Neuronal stem cell (in vitro differentiated cells): ENCODE measurements at regions not wholly inside any gene's neighbourhood (a gene's known extent, or its start where the extent isn't known, plus 50 kb on each side); places are given as distances from the start of the nearest gene placed in this dataset.
A peak's percentile ranks its signal among the peaks of the same experiment; 100 is the strongest.

Source experiments
- DNase-seq: peaks from one replicate; pipeline ENCODE4 v3.0.0-alpha.2; 2013; ENCODE audit warnings: low spot score
- H2AFZ ChIP-seq: one replicate; pipeline ENCODE4 v1.6.1; 2013; ENCODE audit warnings: mild to moderate bottlenecking, low read length, inconsistent platforms
- H2AK5ac ChIP-seq: 2 replicates; pipeline ENCODE4 v1.6.1; 2013; ENCODE audit warnings: low read depth, mild to moderate bottlenecking, inconsistent platforms, low read length, moderate library complexity, mixed read lengths
- H2BK120ac ChIP-seq: 2 replicates; pipeline ENCODE4 v1.6.1; 2013; ENCODE audit warnings: low read depth, mild to moderate bottlenecking, inconsistent platforms, low read length, moderate library complexity, mixed read lengths
- H2BK12ac ChIP-seq: one replicate; pipeline ENCODE4 v1.6.1; 2013; ENCODE audit warnings: low read length, inconsistent platforms
- H2BK15ac ChIP-seq: 2 replicates; pipeline ENCODE4 v1.6.1; 2013; ENCODE audit warnings: mild to moderate bottlenecking, low read length, inconsistent platforms, mixed read lengths
- H2BK5ac ChIP-seq: one replicate; pipeline ENCODE4 v1.6.1; 2013; ENCODE audit warnings: inconsistent platforms, mild to moderate bottlenecking, low read length, moderate library complexity
- H3K14ac ChIP-seq: one replicate; pipeline ENCODE4 v1.6.1; 2013; ENCODE audit warnings: low read length, inconsistent platforms
- H3K18ac ChIP-seq: 2 replicates; pipeline ENCODE4 v1.6.1; 2013; ENCODE audit warnings: low read length, inconsistent platforms
- H3K23ac ChIP-seq: 2 replicates; pipeline ENCODE4 v1.6.1; 2013; ENCODE audit warnings: low read depth, mild to moderate bottlenecking, mixed read lengths, low read length, inconsistent platforms; ENCODE audit not compliant: poor library complexity
- H3K27ac ChIP-seq: replicated peaks from 3 replicates; pipeline ENCODE4 v1.5.1; 2013; ENCODE audit warnings: low read length, inconsistent platforms
- H3K27me3 ChIP-seq, 3 experiments: 2 replicates each; pipeline ENCODE4 v1.6.1; 2013; ENCODE audit warnings: low read length in 3 of 3, mild to moderate bottlenecking in 2 of 3, inconsistent platforms in 1 of 3, low read depth in 1 of 3, mixed read lengths in 1 of 3, moderate library complexity in 1 of 3; ENCODE audit not compliant: control insufficient read depth in 3 of 3, insufficient read depth in 3 of 3
- H3K36me3 ChIP-seq, 2 donors: replicated peaks in 1 of 2; 2 replicates each; pipeline ENCODE4 v1.6.1; 2013; ENCODE audit warnings: low read length in 2 of 2; ENCODE audit not compliant: control insufficient read depth in 2 of 2, insufficient read depth in 2 of 2
- H3K4ac ChIP-seq: 2 replicates; pipeline ENCODE4 v1.6.1; 2013; ENCODE audit warnings: inconsistent platforms, mild to moderate bottlenecking, low read length, moderate library complexity
- H3K4me1 ChIP-seq, 2 donors: 1 replicate in 1 of 2; 2 replicates in 1 of 2; pipeline ENCODE4 v1.6.1; 2013; ENCODE audit warnings: low read length in 2 of 2, low read depth in 1 of 2; ENCODE audit not compliant: control insufficient read depth in 2 of 2, insufficient read depth in 1 of 2
- H3K4me2 ChIP-seq: one replicate; pipeline ENCODE4 v1.6.1; 2013; ENCODE audit warnings: mild to moderate bottlenecking, low read length, inconsistent platforms; ENCODE audit not compliant: insufficient read depth, poor library complexity, severe bottlenecking
- H3K4me3 ChIP-seq, 2 donors: 2 replicates each; pipeline ENCODE4 v1.5.1; 2013; ENCODE audit warnings: low read length in 2 of 2, mild to moderate bottlenecking in 2 of 2, inconsistent platforms in 1 of 2, moderate library complexity in 1 of 2
- H3K79me1 ChIP-seq: one replicate; pipeline ENCODE4 v1.6.1; 2013; ENCODE audit warnings: low read depth, mild to moderate bottlenecking, inconsistent platforms, low read length, moderate library complexity
- H3K9ac ChIP-seq: one replicate; pipeline ENCODE4 v1.6.1; 2013; ENCODE audit warnings: mild to moderate bottlenecking, low read depth, low read length, inconsistent platforms; ENCODE audit not compliant: poor library complexity
- H3K9me3 ChIP-seq, 2 donors: replicated peaks in 1 of 2; 2 replicates each; pipeline versions ENCODE3 to v1.6.1; 2013; ENCODE audit warnings: low read length in 2 of 2, mild to moderate bottlenecking in 2 of 2, inconsistent platforms in 1 of 2, low read depth in 1 of 2, mixed read lengths in 1 of 2, moderate library complexity in 1 of 2; ENCODE audit not compliant: control insufficient read depth in 2 of 2, insufficient read depth in 1 of 2
- H4K8ac ChIP-seq: one replicate; pipeline ENCODE4 v1.6.1; 2013; ENCODE audit warnings: low read depth, mild to moderate bottlenecking, inconsistent platforms, low read length, moderate library complexity
- H4K91ac ChIP-seq: one replicate; pipeline ENCODE4 v1.6.1; 2013; ENCODE audit warnings: low read length, low read depth, mild to moderate bottlenecking, inconsistent platforms; ENCODE audit not compliant: poor library complexity
- WGBS, 2 donors: extraction: QIAGEN DNeasy Blood & Tissue Kit; methylation state at CpG; one replicate each; pipeline ENCODE4 v1.1.7; 2013; ENCODE audit warnings: missing lambda C conversion rate in 2 of 2, mixed read lengths in 1 of 2; ENCODE audit not compliant: insufficient read length in 2 of 2, insufficient replicate concordance in 1 of 2; ENCODE audit errors: extremely low coverage in 2 of 2; 5-methylcytosine and 5-hydroxymethylcytosine counted together

GRCh38 chr3:80350771-80351170 is 583.0 kb upstream of the ROBO1 start:
- H2AFZ ChIP-seq, result no peak overlapping the region

GRCh38 chr3:80338366-80338765 is 570.6 kb upstream of the ROBO1 start:
- Histone ChIP-seq H4K8ac (no peak overlapping the region), H3K79me1 (no peaks in the 10 kb centered on the region), H3K4ac (no peak overlapping the region), H4K91ac (no peak overlapping the region), H3K18ac (no peak overlapping the region), H2BK15ac (no peak overlapping the region), H2BK120ac (no peak overlapping the region), H3K4me1 (no peaks in the 10 kb centered on the region), H3K14ac (no peak overlapping the region), H3K23ac (no peak overlapping the region), H3K4me2 (no peak overlapping the region), H3K4me3 (no peak overlapping the region), H3K27ac (no peak overlapping the region), H2BK12ac (no peak overlapping the region), H3K27me3 (no peaks in the 10 kb centered on the region), H2AFZ (no peak overlapping the region), H2BK5ac (no peak overlapping the region), H3K36me3 (no peaks in the 10 kb centered on the region), H3K9ac (no peak overlapping the region), H2AK5ac (no peak overlapping the region), H3K9me3 (no peaks in the 10 kb centered on the region)
- no CpG with 5 or more reads among the region's 4 CpGs for WGBS, 2 donors
- no peak for DNase-seq

More at GRCh38 chr3:80350771-80351170, 583.0 kb upstream of the ROBO1 start:
- Histone ChIP-seq H4K91ac (no peak overlapping the region), H3K14ac (no peak overlapping the region), H3K4me3 (no peak overlapping the region), H3K4me1 (no peaks in the 10 kb centered on the region), H3K27ac (no peak overlapping the region), H3K4ac (no peak overlapping the region), H2BK120ac (no peak overlapping the region), H2AK5ac (no peak overlapping the region), H3K36me3 (no peaks in the 10 kb centered on the region), H2BK5ac (no peak overlapping the region), H3K79me1 (no peaks in the 10 kb centered on the region), H3K9ac (no peak overlapping the region), H3K4me2 (no peak overlapping the region), H3K23ac (no peak overlapping the region), H4K8ac (no peak overlapping the region), H3K18ac (no peak overlapping the region), H3K27me3 (no peaks in the 10 kb centered on the region), H2BK15ac (no peak overlapping the region), H2BK12ac (no peak overlapping the region), H3K9me3 (no peaks in the 10 kb centered on the region)
- WGBS, 2 donors, result no CpG with 5 or more reads among the region's 4 CpGs
- DNase-seq, result no peak

GRCh38 chr3:80334534-80334933 is 566.7 kb upstream of the ROBO1 start:
- no CpG with 5 or more reads among the region's 2 CpGs for WGBS, 2 donors

GRCh38 chr3:80331494-80332170 is 563.8 kb upstream of the ROBO1 start:
- H3K14ac ChIP-seq, result no peak overlapping the region
- no peaks in the 10 kb centered on the region for H3K9me3 ChIP-seq
- no peaks in the 10 kb centered on the region for H3K79me1 ChIP-seq
- no peak overlapping the region for H3K9ac ChIP-seq
- no peak overlapping the region for H4K91ac ChIP-seq
- no peak overlapping the region for H3K4me3 ChIP-seq
- H3K4me2 ChIP-seq, result no peak overlapping the region
- no CpG with 5 or more reads among the region's 1 CpG for WGBS, 2 donors
- peak overlapping the region; percentile 43 for H4K8ac ChIP-seq
- H2BK120ac ChIP-seq, result no peak overlapping the region
- no peak overlapping the region for H3K23ac ChIP-seq
- no peaks in the 10 kb centered on the region for H3K4me1 ChIP-seq
- H3K27ac ChIP-seq, result no peak overlapping the region
- H3K18ac ChIP-seq, result no peak overlapping the region
- H2BK12ac ChIP-seq, result no peak overlapping the region
- no peak overlapping the region for H3K4ac ChIP-seq
- DNase-seq, result no peak
- no peak overlapping the region for H2AK5ac ChIP-seq
- H2BK5ac ChIP-seq, result no peak overlapping the region
- H3K36me3 ChIP-seq, result no peaks in the 10 kb centered on the region
- no peak overlapping the region for H2BK15ac ChIP-seq
- no peaks in the 10 kb centered on the region for H3K27me3 ChIP-seq
- H2AFZ ChIP-seq, result no peak overlapping the region

More at GRCh38 chr3:80334534-80334933, 566.7 kb upstream of the ROBO1 start:
- Histone ChIP-seq H3K18ac (no peak overlapping the region), H3K27me3 (no peaks in the 10 kb centered on the region), H3K79me1 (no peaks in the 10 kb centered on the region), H2BK120ac (no peak overlapping the region), H3K9me3 (no peaks in the 10 kb centered on the region), H3K4me1 (no peaks in the 10 kb centered on the region), H4K8ac (no peak overlapping the region), H3K36me3 (no peaks in the 10 kb centered on the region), H4K91ac (no peak overlapping the region), H3K4me3 (no peak overlapping the region), H3K23ac (no peak overlapping the region), H3K27ac (no peak overlapping the region), H3K4ac (no peak overlapping the region), H2AK5ac (no peak overlapping the region), H2BK12ac (no peak overlapping the region), H2BK15ac (no peak overlapping the region), H2AFZ (no peak overlapping the region), H3K14ac (no peak overlapping the region), H3K9ac (no peak overlapping the region), H3K4me2 (no peak overlapping the region), H2BK5ac (no peak overlapping the region)
- DNase-seq, result no peak
